ENCODE measurements at regions not wholly inside any gene's neighbourhood (a gene's known extent, or its start where the extent isn't known, plus 50 kb on each side); places are given as distances from the start of the nearest gene placed in this dataset.
"Not testable (repeated sequence)": the region's sequence is repeated elsewhere in the genome, so short reads cannot be mapped to it uniquely, and the experiment has no call there.

DNA sequence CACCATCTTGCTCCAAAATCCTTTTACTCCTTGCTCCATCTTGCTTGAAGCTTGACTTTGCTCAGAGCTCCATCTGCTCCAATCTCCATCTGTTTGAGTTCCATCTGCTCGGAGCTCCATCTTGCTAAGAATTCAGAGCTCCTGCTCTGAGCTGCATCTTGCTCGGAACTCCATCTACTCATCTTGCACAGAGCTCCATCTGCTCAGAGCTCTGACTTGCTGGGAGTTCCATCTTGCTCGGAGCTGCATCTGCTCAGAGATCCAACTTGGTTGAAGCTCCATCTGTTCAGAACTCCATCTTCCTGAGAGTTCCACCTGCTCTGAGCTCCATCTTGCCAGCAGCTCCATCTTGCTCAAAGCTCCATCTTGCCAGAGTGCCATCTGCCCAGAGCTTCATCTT lies 80.6 kb upstream of the ZNF98 start:
- TF ChIP-seq, protein P1, sequence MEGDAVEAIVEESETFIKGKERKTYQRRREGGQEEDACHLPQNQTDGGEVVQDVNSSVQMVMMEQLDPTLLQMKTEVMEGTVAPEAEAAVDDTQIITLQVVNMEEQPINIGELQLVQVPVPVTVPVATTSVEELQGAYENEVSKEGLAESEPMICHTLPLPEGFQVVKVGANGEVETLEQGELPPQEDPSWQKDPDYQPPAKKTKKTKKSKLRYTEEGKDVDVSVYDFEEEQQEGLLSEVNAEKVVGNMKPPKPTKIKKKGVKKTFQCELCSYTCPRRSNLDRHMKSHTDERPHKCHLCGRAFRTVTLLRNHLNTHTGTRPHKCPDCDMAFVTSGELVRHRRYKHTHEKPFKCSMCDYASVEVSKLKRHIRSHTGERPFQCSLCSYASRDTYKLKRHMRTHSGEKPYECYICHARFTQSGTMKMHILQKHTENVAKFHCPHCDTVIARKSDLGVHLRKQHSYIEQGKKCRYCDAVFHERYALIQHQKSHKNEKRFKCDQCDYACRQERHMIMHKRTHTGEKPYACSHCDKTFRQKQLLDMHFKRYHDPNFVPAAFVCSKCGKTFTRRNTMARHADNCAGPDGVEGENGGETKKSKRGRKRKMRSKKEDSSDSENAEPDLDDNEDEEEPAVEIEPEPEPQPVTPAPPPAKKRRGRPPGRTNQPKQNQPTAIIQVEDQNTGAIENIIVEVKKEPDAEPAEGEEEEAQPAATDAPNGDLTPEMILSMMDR (IDR thresholded peaks at IDR 0.05; ENCODE audit: borderline replicate concordance, control extremely low read depth, extremely low read depth, insufficient read depth, missing control alignments) = no peak
- DNase-seq (ENCODE audit: low spot score) = no peak
- in situ Hi-C loops (cut with MboI; ENCODE audit: low sequenced_read_pairs, unreplicated experiment) = no loop called here

DNA sequence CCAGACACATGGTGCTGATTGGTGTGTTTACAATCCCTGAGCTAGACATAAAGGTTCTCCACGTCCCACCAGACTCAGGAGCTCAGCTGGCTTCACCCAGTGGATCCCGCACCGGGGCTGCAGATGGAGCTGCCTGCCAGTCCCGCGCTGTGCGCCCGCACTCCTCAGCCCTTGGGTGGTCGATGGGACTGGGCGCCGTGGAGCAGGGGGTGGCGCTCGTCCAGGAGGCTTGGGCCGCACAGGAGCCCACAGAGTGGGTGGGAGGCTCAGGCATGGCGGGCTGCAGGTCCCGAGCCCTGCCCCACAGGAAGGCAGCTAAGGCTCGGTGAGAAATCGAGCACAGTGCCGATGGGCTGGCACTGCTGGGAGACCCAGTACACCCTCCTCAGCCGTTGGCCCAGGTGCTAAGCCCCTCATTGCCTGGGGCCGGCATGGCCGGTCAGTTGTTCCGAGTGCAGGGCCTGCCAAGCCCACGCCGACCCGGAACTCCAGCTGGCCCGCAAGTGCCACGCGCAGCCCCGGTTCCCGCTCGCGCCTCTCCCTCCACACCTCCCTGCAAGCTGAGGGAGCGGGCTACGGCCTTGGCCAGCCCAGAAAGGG lies 76.8 kb upstream of the ZNF98 start:
- DNase-seq (ENCODE audit: low spot score); in situ Hi-C loops (cut with MboI; ENCODE audit: low sequenced_read_pairs, unreplicated experiment): not testable (repeated sequence)

DNA sequence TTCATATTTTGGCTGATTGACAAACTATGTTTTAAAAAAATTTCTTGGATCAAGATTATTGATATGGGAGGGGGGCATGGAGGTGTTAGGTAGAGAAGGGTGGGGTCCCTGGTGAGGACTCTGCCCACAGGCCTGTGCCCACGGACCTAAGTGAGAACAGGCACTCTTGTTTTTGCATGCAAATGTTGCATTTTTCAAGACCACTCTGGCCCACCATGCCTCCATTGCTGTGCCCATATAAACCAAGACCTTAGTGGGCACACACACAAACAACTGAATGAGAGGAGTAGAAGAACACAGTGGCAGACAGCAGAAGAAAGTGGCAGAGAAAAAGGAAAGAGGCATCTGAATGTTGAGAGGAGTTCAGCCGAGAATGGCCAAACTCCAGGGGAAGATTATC lies 69.6 kb upstream of the ZNF98 start:
- TF ChIP-seq, protein P1 (IDR thresholded peaks at IDR 0.05; ENCODE audit: borderline replicate concordance, control extremely low read depth, extremely low read depth, insufficient read depth, missing control alignments) = no peak
- in situ Hi-C loops (cut with MboI; ENCODE audit: low sequenced_read_pairs, unreplicated experiment) = no loop called here
- no peak for DNase-seq (ENCODE audit: low spot score)

DNA sequence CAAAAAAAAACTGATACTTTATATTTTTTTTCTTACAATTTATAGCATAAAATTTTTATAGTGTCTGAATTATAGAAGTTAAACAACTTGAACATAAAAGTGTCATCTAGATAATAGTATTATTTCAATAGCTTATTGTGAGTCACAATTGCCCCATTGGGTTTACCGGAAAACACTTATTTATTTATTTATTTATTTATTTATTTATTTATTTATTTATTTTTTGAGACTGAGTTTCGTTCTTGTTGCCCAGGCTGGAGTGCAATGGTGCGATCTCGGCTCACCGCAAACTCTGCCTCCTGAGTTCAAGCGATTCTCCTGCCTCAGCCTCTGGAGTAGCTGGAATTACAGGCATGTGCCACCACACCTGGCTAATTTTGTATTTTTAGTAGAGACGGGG lies 61.4 kb upstream of the ZNF98 start:
- DNase-seq (ENCODE audit: low spot score); in situ Hi-C loops (cut with MboI; ENCODE audit: low sequenced_read_pairs, unreplicated experiment): not testable (repeated sequence)

DNA sequence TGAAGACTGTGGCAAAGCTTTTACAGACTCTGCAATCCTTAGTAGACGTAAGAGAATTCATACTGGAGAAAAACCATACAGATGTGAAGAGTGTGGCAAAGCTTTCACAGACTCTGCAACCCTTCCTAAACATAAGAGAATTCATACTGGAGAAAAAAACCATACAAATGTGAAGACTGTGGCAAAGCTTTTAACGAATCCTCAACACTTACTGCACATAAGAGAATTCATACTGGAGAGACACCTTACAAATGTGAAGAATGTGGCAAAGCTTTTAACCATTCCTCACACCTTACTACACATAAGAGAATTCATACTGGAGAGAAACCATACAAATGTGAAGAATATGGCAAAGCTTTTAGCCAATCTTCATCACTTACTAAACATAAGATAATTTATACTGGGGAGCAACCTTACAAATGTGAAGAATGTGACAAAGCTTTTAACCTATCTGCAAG lies 50.1 kb upstream of the ZNF98 start:
- DNase-seq (ENCODE audit: low spot score) = no peak

More for the DNA sequence above, 50.1 kb upstream of the ZNF98 start:
- in situ Hi-C loops (cut with MboI; ENCODE audit: low sequenced_read_pairs, unreplicated experiment) = no loop called here
- TF ChIP-seq, protein P1 (IDR thresholded peaks at IDR 0.05; ENCODE audit: borderline replicate concordance, control extremely low read depth, extremely low read depth, insufficient read depth, missing control alignments) = no peak
